ENCODE measurements at regions not wholly inside any gene's neighbourhood (a gene's known extent, or its start where the extent isn't known, plus 50 kb on each side); places are given as distances from the start of the nearest gene placed in this dataset.

GRCh38 chrX:145475725-145476124 is 228.4 kb downstream of the SPANXN1 start:
- TF ChIP-seq, protein P1, sequence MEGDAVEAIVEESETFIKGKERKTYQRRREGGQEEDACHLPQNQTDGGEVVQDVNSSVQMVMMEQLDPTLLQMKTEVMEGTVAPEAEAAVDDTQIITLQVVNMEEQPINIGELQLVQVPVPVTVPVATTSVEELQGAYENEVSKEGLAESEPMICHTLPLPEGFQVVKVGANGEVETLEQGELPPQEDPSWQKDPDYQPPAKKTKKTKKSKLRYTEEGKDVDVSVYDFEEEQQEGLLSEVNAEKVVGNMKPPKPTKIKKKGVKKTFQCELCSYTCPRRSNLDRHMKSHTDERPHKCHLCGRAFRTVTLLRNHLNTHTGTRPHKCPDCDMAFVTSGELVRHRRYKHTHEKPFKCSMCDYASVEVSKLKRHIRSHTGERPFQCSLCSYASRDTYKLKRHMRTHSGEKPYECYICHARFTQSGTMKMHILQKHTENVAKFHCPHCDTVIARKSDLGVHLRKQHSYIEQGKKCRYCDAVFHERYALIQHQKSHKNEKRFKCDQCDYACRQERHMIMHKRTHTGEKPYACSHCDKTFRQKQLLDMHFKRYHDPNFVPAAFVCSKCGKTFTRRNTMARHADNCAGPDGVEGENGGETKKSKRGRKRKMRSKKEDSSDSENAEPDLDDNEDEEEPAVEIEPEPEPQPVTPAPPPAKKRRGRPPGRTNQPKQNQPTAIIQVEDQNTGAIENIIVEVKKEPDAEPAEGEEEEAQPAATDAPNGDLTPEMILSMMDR (conservative IDR thresholded peaks at IDR 0.05; ENCODE audit: low read length): no peak
- TF ChIP-seq EZH2phosphoT487 (IDR thresholded peaks at IDR 0.05; ENCODE audit: borderline replicate concordance, low read depth, low read length): no peak
